GM18499 (cell line): ENCODE measurements at regions not wholly inside any gene's neighbourhood (a gene's known extent, or its start where the extent isn't known, plus 50 kb on each side); places are given as distances from the start of the nearest gene placed in this dataset.

Source experiments
- ATAC-seq: cut with Tn5 transposase; IDR thresholded peaks from one replicate; pipeline ENCODE4 v1.9.1; 2021; ENCODE audit warnings: moderate number of reproducible peaks; ENCODE audit not compliant: insufficient read depth, unreplicated experiment

- no peak for ATAC-seq
These were observed 51.0 kb downstream of the FAT4 start for GRCh38 chr4:125365731-125366130.

DNA sequence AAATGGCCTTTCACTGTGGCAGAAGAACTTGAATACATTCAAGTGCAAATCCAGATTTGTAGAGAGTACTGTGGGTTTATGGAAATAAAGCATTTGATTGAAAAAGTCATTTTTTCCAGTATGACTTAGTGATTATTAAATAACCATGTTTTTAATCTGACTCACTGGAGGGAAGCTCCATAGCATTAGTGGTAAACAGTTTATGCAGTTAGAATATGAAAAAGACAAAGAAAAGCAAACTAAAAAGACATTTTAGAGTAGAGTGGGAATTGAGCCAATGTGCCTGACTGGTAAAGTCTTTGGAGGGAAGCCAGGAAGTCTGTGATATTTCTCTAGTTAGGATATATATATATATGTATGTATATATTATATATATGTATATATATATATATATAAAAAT lies 53.4 kb downstream of the FAT4 start:
- ATAC-seq = no peak

DNA sequence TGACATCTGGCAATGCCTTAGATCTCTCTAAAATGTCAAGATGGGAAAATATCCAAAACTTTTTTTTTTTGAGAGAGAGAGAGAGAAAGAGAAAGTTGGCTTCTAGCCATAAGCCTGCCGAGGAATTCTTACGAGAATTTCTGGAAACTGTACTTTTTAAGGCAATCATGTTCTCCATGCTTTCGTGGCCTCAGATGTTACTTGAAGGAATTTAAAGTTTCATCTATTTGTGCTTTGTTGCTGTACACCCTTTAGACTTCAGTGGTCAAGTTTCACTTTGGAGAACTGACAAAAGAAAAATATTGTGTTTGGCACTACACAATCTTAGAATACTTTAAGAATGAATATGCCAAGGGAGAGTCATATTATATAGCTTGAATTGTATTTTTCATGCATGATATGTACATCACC lies 53.9 kb downstream of the FAT4 start:
- ATAC-seq = no peak

GRCh38 chr4:125369098-125369497 lies 54.3 kb downstream of the FAT4 start:
- no peak for ATAC-seq

- ATAC-seq = no peak
These were observed 55.7 kb downstream of the FAT4 start for GRCh38 chr4:125370478-125370877.

GRCh38 chr4:125382995-125383394 lies 68.2 kb downstream of the FAT4 start:
- ATAC-seq = no peak

DNA sequence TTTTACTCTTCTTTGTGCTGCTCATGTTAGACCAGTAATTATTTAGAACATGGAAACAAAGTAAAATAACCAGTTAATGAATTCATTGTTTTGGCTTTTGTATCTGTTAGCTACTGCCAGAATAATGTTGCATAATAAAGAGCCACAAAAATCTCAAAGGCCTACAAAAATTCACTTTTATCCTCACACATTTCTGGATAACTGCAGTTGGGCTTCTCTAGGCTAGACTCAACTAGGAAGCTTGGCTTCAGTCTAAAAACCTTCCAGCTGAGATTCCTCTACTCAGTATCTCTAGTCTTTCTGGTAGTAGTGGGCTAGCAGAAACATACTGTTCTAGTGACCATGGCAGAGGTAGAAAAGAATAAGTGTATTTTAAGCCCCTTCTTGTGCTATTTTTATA lies 73.0 kb downstream of the FAT4 start:
- no peak for ATAC-seq

- ATAC-seq = no peak
These were observed 73.9 kb downstream of the FAT4 start for GRCh38 chr4:125388613-125389012.

- ATAC-seq = no peak
These were observed 75.0 kb downstream of the FAT4 start for GRCh38 chr4:125389713-125390112.

DNA sequence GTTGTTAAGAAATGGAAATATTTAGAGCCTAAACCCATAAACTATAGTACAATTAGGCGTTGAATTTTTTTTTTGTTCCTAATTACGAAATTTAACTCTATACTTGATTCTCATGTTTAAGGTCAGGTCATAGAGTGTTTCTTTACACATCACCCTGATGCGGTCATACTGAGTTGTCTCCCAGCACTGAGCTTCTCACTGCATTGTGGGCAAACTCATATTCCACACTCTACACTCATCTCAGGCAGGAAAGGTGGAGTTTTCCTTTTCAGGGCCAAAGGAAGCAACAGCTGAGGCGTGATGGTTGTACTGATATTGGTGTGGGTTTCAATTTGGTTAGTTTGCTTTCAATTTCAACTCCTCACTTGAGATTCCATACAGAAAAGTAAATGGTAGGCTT lies 75.4 kb downstream of the FAT4 start:
- no peak for ATAC-seq

GRCh38 chr4:125390727-125391126 lies 76.0 kb downstream of the FAT4 start:
- no peak for ATAC-seq

GRCh38 chr4:125392694-125393093 lies 77.9 kb downstream of the FAT4 start:
- no peak for ATAC-seq

- ATAC-seq = no peak
These were observed 79.1 kb downstream of the FAT4 start for GRCh38 chr4:125393825-125394224.

GRCh38 chr4:125397226-125397625 lies 82.5 kb downstream of the FAT4 start:
- ATAC-seq = no peak

DNA sequence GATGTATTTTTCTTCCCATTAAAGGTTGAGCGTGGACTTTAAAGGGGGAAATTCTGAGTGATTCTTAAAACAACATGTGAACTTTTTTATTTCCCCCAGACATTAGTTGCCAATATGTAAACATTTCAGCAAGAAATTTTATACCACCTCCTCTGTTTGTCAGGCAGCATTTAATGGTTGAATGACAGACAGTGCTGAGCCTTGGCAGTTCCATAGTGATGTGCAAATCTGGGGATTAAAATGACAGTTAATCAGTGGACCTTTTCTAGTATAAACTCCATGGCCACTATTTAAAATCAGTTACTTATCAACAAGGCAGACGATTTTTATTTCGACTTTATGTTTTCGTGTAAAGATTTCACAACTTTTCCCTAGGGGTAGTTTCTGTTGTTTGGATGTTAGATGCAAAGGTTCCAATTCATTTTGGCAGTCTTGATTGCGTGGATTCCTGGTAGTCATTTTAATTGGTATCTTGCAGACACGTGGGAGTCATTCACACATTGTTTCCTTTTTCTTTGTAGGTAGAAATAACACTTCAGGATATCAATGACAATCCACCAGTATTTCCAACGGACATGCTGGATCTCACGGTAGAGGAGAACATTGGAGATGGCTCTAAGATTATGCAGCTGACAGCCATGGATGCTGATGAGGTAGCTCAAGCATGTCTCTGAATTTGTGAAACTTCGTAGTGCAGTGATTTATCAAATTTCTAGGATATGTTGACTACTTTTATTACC lies 83.7 kb downstream of the FAT4 start:
- no peak for ATAC-seq

- no peak for ATAC-seq
These were observed 86.0 kb downstream of the FAT4 start for GRCh38 chr4:125400756-125401155.

GRCh38 chr4:125401784-125402183 lies 87.0 kb downstream of the FAT4 start:
- no peak for ATAC-seq

- ATAC-seq = no peak
These were observed 105.8 kb downstream of the FAT4 start for GRCh38 chr4:125420526-125420925.

- no peak for ATAC-seq
These were observed 106.8 kb downstream of the FAT4 start for GRCh38 chr4:125421547-125421946.

DNA sequence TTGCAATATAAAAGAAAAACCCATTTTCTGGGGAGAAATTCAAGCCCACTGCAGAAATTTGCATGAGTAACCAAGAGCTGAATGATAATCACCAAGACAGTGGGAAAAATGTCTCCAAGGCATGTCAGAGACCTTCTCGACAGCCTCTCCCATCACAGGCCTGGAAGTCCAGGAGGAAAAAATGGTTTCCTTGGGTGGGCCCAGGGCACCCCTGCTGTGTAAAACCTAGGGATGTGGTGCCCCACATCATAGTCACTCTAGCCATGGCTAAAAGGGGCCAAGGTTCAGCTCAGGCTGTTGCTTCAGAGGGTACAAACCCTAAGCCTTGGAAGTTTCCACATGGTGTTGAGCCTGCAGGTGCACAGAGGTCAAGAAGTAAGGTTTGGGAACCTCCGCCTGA lies 108.4 kb downstream of the FAT4 start:
- no peak for ATAC-seq

GRCh38 chr4:125428832-125429231 lies 114.1 kb downstream of the FAT4 start:
- ATAC-seq = no peak

- ATAC-seq = no peak
These were observed 115.3 kb downstream of the FAT4 start for GRCh38 chr4:125430086-125430485.

GRCh38 chr4:125432078-125432477 lies 117.3 kb downstream of the FAT4 start:
- ATAC-seq = no peak
